Astrocyte of the cerebellum (primary cell): ENCODE measurements at regions not wholly inside any gene's neighbourhood (a gene's known extent, or its start where the extent isn't known, plus 50 kb on each side); places are given as distances from the start of the nearest gene placed in this dataset.
A peak's percentile ranks its signal among the peaks of the same experiment; 100 is the strongest.

Source experiments
- DNase-seq: peaks from one replicate; pipeline ENCODE4 v3.0.0-alpha.2; 2011; ENCODE audit warnings: low read depth
- H3K4me3 ChIP-seq: 2 replicates; pipeline ENCODE4 v1.5.1; 2011; ENCODE audit warnings: mild to moderate bottlenecking, low read depth, low read length, moderate library complexity
- in situ Hi-C: cut with HindIII; loops from 2 replicates; pipeline ENCODE4 v1.10.0; 2017; ENCODE audit warnings: low sequenced_read_pairs
- TF ChIP-seq, protein P1 (sequence below): IDR thresholded peaks from 2 replicates; pipeline ENCODE4 v1.5.1; 2012; ENCODE audit warnings: low read length, low read depth, moderate library complexity, mild to moderate bottlenecking; ENCODE audit errors: missing control alignments

DNA sequence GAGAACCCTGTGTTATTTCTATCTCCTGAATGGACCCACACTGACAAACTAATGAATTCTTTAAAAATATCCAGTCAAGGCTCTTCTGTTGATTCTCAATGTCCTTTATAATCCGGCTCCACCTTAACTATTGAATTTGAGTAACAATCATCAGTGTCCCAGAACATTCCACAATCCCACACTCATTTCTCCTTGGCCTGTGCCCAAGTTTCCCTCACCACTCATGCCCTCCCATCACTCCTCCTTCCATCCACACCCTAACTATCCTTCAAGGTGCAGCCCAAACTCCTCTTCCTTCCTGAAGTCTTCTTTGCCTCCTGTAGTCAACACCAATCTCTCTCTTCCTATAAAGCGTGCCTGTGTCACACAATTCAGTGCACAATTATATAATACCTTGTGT is 106.1 kb downstream of the NUDT12 start:
- no peak for DNase-seq
- in situ Hi-C loops, result no loop called here
- H3K4me3 ChIP-seq, result no peak overlapping the region
- TF ChIP-seq, protein P1, sequence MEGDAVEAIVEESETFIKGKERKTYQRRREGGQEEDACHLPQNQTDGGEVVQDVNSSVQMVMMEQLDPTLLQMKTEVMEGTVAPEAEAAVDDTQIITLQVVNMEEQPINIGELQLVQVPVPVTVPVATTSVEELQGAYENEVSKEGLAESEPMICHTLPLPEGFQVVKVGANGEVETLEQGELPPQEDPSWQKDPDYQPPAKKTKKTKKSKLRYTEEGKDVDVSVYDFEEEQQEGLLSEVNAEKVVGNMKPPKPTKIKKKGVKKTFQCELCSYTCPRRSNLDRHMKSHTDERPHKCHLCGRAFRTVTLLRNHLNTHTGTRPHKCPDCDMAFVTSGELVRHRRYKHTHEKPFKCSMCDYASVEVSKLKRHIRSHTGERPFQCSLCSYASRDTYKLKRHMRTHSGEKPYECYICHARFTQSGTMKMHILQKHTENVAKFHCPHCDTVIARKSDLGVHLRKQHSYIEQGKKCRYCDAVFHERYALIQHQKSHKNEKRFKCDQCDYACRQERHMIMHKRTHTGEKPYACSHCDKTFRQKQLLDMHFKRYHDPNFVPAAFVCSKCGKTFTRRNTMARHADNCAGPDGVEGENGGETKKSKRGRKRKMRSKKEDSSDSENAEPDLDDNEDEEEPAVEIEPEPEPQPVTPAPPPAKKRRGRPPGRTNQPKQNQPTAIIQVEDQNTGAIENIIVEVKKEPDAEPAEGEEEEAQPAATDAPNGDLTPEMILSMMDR, result no peak

DNA sequence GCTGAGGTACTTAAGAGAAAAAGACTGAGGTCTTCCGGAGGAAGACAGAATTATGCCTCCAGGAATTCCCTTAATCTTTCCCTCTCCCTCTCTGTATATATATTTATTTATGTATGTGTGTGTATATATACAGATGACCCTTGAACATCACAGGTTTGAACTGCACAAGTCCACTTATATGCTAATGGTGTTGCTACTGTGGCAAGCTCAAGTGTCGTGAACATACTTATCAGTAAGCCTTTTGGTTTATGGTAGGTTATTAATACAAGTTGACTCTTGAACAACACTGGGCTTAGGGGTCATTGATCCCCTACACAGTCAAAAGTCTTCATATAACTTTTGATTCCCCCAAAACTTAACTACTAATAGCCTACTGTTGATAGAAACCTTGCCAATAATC is 106.8 kb downstream of the NUDT12 start:
- DNase-seq, result no peak
- no peak overlapping the region for H3K4me3 ChIP-seq
- TF ChIP-seq, protein P1, result no peak
- in situ Hi-C loops, result no loop called here

DNA sequence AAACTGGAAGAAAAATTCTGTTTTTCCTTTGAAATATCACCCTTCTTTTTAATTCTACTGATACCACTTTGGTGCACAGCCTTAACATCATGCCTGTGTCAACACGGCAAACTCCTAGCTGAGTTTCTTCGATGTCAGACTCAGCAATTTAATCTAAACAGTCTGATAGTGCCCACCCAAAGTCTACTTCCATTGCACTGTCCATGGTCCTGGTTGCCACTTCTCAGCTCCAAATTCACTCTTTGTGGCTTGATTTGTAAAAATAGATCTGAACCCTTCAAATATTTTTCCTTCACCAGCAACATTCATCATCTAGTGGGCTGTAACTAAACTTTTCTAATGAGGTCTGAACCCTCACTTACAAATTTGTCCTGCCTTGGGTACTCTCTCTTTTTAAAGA is 107.8 kb downstream of the NUDT12 start:
- in situ Hi-C loops, result no loop called here
- TF ChIP-seq, protein P1, result no peak
- DNase-seq, result no peak

DNA sequence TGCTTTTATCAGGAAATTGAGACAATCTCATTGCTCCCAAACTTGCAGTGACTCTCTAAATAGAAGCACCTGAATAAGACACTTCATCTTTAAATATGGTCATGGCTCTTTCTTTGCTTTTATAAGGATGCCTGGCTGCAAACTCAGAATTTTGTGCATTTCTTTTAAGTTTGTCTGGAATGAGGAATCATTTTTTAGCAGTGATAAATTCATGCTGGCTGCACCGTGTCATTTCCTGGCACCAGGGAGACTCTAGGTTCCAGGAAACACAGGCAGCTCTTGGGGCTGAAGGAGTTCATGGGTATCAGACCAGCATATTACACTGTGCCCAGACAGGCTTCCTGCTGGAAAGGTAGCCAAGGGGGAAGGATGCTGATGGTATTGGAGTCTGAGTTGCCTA is 109.9 kb downstream of the NUDT12 start:
- no peak overlapping the region for H3K4me3 ChIP-seq
- in situ Hi-C loops, result no loop called here
- TF ChIP-seq, protein P1, result no peak
- DNase-seq, result no peak

More for the DNA sequence above, 107.8 kb downstream of the NUDT12 start:
- no peak overlapping the region for H3K4me3 ChIP-seq

DNA sequence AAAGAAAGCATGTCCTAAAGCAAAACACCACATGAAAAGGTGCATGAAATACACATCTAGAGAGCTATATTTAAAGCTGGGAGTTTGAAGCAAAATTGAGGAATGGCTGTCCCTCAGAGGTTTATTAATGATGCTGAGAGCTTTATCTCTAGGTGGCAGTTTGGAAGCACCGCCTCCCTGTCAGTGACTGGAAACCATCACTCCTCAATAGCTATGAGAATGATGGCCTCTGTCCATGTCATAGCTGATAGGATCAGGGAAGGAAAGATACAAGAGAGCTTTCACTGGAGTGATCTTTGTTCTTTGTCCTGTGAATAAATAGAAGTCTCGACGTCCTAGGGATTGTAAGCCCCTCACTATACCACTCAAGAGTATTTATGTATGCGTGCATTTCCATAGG is 110.5 kb downstream of the NUDT12 start:
- in situ Hi-C loops, result no loop called here
- no peak overlapping the region for H3K4me3 ChIP-seq
- no peak for DNase-seq
- TF ChIP-seq, protein P1, result no peak

DNA sequence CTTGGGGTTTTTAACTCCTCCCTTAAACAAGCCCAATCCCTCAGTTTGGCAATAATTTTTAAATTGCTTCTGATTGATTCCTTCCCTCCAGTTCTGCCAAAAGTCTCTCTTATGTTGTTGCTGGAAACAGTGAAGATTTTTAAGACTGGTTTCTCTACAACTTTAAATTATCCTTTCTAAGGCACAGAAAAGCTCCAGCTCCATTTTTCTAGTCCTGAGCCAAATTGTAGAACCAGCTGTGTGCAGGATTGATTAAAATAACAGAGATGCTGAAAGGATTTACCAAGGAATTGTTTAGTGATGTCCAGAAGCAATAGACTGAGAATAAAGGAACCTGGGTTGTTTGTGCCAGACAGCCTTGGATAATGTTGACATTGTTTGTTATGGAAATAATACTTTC is 111.3 kb downstream of the NUDT12 start:
- in situ Hi-C loops, result no loop called here
- H3K4me3 ChIP-seq, result no peak overlapping the region
- DNase-seq, result no peak
- TF ChIP-seq, protein P1, result no peak

DNA sequence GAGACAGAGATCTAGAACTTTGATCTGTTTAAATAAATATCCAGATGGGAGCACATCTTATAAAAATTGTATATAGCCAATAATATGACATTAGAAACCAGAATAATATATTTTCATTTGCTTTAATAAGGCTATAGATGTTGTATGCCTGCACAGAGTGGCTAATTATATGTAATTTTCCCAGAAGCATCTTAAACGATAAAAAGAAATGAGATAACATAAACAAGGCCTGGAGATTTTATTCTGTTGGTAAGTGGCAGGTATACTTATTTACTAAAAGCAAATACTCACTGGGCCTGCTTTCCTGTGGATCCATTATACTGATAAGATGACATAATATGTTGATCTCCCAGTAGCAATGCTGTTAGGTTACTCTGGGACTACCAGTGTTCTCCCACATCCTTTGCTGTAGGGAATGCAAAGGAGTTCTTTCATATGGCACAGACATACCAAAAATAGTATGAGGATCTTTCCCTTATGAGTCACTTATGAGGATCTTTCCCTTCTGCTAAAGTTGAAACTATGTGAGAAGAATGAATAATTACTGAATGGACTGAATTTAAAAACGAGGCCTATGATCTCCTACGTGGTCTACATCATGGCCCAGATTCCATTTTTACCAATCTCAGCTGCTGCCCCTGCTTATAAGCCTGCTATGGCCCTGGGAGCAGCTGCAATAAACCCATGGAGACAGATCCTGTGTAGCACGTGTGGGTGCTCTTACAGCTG is 112.1 kb downstream of the NUDT12 start:
- TF ChIP-seq, protein P1, result no peak
- no peak overlapping the region for H3K4me3 ChIP-seq
- peak; percentile 66 for DNase-seq
- in situ Hi-C loops, result no loop called here
